ENCODE measurements at regions not wholly inside any gene's neighbourhood (a gene's known extent, or its start where the extent isn't known, plus 50 kb on each side); places are given as distances from the start of the nearest gene placed in this dataset.

GRCh38 chr13:103157016-103157415 lies 90.8 kb upstream of the SLC10A2 start:
- TF ChIP-seq CTCF (IDR thresholded peaks at IDR 0.05; ENCODE audit: borderline replicate concordance): no peak
- H3K4me3 ChIP-seq: no peak overlapping the region
- H3K4me1 ChIP-seq: peaks cover 7% of the 10 kb centered on the region
- H3K27me3 ChIP-seq (ENCODE audit: low read depth): no peaks in the 10 kb centered on the region
- H3K27ac ChIP-seq (replicated peaks): no peak overlapping the region
- H3K9me3 ChIP-seq (replicated peaks): no peaks in the 10 kb centered on the region
- intact Hi-C loops (cut with micrococcal nuclease): no loop called here
- no peaks in the 10 kb centered on the region for H3K36me3 ChIP-seq
- DNase-seq: no peak

- intact Hi-C loops (cut with micrococcal nuclease): no loop called here
- no peak overlapping the region for H3K27ac ChIP-seq (replicated peaks)
- DNase-seq: no peak
- no peaks in the 10 kb centered on the region for H3K36me3 ChIP-seq
- TF ChIP-seq CTCF (IDR thresholded peaks at IDR 0.05; ENCODE audit: borderline replicate concordance): no peak
- H3K4me3 ChIP-seq: no peak overlapping the region
- peaks cover 7% of the 10 kb centered on the region for H3K4me1 ChIP-seq
- H3K27me3 ChIP-seq (ENCODE audit: low read depth): no peaks in the 10 kb centered on the region
- H3K9me3 ChIP-seq (replicated peaks): no peaks in the 10 kb centered on the region
Observed at GRCh38 chr13:103156346-103156998, 90.3 kb upstream of the SLC10A2 start.

GRCh38 chr13:103153466-103153865 lies 87.2 kb upstream of the SLC10A2 start:
- DNase-seq: no peak
- intact Hi-C loops (cut with micrococcal nuclease): no loop called here
- no peak for TF ChIP-seq CTCF (IDR thresholded peaks at IDR 0.05; ENCODE audit: borderline replicate concordance)
- H3K27me3 ChIP-seq (ENCODE audit: low read depth): no peaks in the 10 kb centered on the region
- no peak overlapping the region for H3K27ac ChIP-seq (replicated peaks)
- H3K4me1 ChIP-seq: peaks cover 7% of the 10 kb centered on the region
- no peaks in the 10 kb centered on the region for H3K9me3 ChIP-seq (replicated peaks)
- no peak overlapping the region for H3K4me3 ChIP-seq
- no peaks in the 10 kb centered on the region for H3K36me3 ChIP-seq

- TF ChIP-seq CTCF (IDR thresholded peaks at IDR 0.05; ENCODE audit: borderline replicate concordance): no peak
- Histone ChIP-seq H3K36me3 (no peaks in the 10 kb centered on the region), H3K4me3 (no peak overlapping the region), H3K27me3 (ENCODE audit: low read depth) (no peaks in the 10 kb centered on the region), H3K9me3 (replicated peaks) (no peaks in the 10 kb centered on the region), H3K27ac (replicated peaks) (no peak overlapping the region), H3K4me1 (no peaks in the 10 kb centered on the region)
- DNase-seq: no peak
- intact Hi-C loops (cut with micrococcal nuclease): no loop called here
Observed at GRCh38 chr13:103147961-103148360, 81.7 kb upstream of the SLC10A2 start.

GRCh38 chr13:103145442-103145841 lies 79.2 kb upstream of the SLC10A2 start:
- Histone ChIP-seq H3K36me3 (no peaks in the 10 kb centered on the region), H3K4me1 (no peaks in the 10 kb centered on the region), H3K4me3 (no peak overlapping the region), H3K27me3 (ENCODE audit: low read depth) (no peaks in the 10 kb centered on the region), H3K9me3 (replicated peaks) (no peaks in the 10 kb centered on the region), H3K27ac (replicated peaks) (no peak overlapping the region)
- TF ChIP-seq CTCF (IDR thresholded peaks at IDR 0.05; ENCODE audit: borderline replicate concordance): no peak
- no peak for DNase-seq
- intact Hi-C loops (cut with micrococcal nuclease): no loop called here
